ENCODE measurements at regions not wholly inside any gene's neighbourhood (a gene's known extent, or its start where the extent isn't known, plus 50 kb on each side); places are given as distances from the start of the nearest gene placed in this dataset.

DNA sequence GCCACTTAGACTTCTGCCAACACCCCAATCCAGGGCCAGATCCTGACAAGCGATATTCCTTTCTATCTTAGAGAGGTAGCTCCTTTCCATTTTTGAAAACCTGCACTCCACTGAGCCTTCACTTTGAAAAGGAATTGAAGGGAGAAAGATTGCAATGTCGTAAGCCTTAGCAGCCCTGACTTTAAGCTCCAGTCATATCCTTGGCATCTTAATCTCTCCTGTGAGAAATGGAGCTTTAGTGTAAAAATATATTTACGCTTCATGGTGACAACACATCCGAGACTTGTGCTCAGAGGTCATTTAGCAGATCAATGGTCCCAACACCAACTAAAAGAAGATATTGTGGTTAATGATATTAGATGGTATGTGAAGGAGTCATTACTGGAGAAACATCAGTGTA lies 235.8 kb upstream of the MEX3C start:
- TF ChIP-seq ISL1 (CRISPR knock-in tag; IDR thresholded peaks at IDR 0.05) (no peak), ZFP3 (CRISPR knock-in tag; IDR thresholded peaks at IDR 0.05) (no peak), POU6F1 (CRISPR knock-in tag; IDR thresholded peaks at IDR 0.05; ENCODE audit: borderline replicate concordance, low read depth) (no peak), SNAI2 (CRISPR knock-in tag; IDR thresholded peaks at IDR 0.05) (no peak), ZFP30 (CRISPR knock-in tag; IDR thresholded peaks at IDR 0.05) (no peak), TCF4 (CRISPR knock-in tag; IDR thresholded peaks at IDR 0.05; ENCODE audit: borderline replicate concordance) (no peak), RARB (CRISPR knock-in tag; IDR thresholded peaks at IDR 0.05) (no peak), ZC3H10 (CRISPR knock-in tag; IDR thresholded peaks at IDR 0.05) (no peak), TSHZ2 (CRISPR knock-in tag; IDR thresholded peaks at IDR 0.05) (no peak), CREB5 (CRISPR knock-in tag; IDR thresholded peaks at IDR 0.05; ENCODE audit: low read depth) (no peak), ARNTL (CRISPR knock-in tag; IDR thresholded peaks at IDR 0.05; ENCODE audit: borderline replicate concordance, low read depth) (no peak), BACH2 (CRISPR knock-in tag; IDR thresholded peaks at IDR 0.05; ENCODE audit: borderline replicate concordance) (no peak)

Measured in SK-N-SH treated with all-trans-retinoic acid at 6 μM for 48 hours (cell line).